NCI-H510A treated with DMSO at 0.1 percent for 48 hours (cell line): ENCODE measurements at regions not wholly inside any gene's neighbourhood (a gene's known extent, or its start where the extent isn't known, plus 50 kb on each side); places are given as distances from the start of the nearest gene placed in this dataset.

Experiments used
- DNase-seq: peaks from one replicate; lab custom pipeline; 2025; lab: John Stamatoyannopoulos, UW

DNA sequence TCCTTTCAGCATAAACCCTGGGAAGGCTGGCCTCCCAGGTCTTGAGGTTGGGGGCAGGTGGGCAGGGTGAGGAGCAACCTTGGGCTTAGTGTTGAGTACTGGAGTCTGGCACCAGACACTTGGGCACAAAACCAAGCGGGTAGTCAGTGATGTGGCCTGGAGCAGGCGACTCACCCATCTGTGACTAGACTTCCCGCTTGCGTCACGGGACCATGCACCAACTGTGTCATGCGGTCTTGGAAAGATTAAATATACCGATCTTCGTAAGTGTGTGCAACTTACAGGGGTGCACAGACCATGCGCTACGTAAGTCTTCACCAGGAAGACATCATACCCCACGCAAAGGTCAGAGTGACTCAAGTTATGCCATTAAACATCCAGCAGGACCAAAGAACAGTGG is 304.4 kb upstream of the IRX4 start:
- DNase-seq: no peak

DNA sequence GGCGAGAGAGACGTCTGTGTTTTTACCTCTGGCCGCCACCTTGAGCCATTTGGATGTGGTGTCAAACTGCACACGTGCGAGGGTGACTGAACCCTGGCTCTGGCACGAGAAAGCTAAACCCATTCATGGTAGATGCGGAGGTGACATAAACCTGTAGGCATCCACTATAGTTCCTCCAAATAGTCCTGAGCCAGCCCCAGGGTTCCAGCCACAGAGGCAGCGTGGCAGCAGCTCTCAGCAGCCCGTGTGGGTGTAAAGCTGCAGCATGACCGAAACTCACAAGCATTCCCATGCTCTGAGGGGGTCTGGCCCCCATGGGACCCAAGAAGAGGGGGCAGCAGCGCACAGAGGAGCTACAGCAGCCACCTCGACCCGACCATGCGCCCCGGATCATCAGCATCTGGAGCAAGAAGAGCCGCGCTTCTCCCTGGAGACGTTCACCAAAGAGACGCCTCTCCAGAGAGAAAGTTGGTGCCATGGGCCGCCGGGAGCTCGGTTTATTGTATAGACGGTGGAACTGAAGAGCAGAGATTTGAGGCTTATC is 303.8 kb upstream of the IRX4 start:
- DNase-seq: no peak

DNA sequence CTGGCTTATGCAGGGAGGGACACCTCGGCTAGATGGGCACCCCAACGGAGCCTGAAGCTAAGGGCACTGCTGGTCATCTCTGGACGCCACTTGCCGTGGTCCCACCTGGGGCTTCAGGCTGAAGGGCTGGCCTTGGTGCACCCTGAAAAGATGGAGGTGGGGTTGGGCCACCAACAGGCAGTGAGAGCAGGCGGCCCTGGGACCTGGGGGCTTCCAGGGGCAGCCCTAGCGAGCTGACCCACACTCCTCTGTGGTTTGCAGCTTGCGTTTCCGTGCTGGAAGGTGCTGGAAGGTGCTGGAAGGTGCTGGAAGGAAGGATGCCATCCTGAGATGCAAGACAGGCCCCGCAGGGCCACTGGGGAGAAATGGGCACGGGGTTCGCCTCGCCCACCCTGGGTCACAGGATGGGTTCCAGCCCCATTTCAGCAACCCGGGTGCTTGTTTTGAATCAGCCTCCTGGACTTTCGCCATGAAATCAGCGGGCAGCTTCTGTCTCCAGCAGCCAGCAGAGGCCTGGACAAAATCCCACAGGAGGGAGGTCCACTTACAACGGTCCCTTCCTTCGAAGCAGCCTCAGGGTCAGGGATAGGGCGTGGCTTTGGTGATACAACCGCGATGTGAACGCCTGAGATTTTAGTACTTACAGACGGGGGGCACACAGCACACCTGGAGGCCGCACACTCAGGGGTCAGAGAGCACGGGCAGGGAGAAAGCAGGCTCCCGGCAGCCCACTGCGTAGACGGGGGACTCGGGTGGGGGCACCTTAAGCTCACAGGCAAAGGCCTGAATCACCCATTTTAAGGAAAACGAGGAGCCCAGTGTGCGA is 303.1 kb upstream of the IRX4 start:
- no peak for DNase-seq

DNA sequence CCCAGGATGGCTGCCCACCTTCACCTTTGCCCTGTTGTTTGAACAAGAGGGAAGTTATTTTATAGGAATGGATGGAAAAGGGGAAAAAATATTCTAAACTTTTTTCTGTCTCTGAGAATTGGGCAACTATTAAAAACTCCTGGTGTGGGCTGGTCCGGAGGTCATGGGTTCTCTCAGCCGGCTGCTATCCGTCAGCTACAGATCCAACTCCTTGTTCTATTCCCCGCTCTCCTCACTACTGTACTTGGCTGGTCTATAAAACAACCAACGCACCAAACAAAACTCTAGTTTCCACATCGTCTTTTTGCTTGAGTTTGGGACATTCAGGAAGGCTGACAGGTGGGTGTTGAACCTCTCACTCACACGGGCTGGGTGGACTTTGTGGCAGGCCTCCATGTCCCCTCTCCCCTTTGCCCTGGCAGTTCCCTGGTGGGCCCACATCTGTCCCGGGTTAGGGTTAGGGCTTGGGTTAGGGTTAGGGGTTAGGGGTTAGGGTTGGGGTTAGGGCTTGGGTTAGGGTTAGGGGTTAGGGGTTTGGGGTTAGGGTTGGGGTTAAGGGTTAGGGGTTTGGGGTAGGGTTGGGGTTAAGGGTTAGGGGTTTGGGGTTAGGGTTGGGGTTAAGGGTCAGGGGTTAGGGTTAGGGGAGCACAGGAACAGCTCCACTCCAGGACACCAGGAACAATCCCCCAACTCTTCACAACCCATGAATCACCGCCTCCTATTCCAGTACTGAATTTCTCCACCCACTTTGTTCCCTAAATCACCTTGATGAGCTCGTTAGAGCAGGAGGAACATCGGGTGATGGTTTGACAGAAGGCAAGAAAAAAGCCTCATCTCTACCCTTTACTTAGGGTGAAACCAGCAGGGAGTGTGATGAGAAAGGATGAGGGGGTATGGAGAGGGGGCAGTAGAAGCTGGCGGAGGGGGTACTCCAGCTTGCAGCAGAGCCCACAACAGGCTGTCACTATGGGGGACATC is 302.1 kb upstream of the IRX4 start:
- DNase-seq: no peak

DNA sequence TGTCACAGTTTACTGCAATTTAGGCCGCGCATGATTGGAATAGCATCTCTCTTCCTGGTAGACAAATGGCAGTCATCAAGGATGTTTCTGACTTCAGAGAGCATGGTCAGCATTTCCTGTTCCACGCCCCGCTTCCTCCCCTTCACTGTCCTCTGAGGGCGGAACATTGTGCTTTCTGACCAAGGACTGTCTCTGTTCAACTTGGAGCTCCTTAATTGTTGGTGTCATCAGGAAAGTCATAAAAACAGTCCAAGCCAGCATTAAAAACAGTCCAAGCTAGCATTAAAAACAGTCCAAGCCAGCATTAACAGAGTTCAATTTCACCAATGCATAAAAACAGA is 301.3 kb upstream of the IRX4 start:
- DNase-seq: no peak

DNA sequence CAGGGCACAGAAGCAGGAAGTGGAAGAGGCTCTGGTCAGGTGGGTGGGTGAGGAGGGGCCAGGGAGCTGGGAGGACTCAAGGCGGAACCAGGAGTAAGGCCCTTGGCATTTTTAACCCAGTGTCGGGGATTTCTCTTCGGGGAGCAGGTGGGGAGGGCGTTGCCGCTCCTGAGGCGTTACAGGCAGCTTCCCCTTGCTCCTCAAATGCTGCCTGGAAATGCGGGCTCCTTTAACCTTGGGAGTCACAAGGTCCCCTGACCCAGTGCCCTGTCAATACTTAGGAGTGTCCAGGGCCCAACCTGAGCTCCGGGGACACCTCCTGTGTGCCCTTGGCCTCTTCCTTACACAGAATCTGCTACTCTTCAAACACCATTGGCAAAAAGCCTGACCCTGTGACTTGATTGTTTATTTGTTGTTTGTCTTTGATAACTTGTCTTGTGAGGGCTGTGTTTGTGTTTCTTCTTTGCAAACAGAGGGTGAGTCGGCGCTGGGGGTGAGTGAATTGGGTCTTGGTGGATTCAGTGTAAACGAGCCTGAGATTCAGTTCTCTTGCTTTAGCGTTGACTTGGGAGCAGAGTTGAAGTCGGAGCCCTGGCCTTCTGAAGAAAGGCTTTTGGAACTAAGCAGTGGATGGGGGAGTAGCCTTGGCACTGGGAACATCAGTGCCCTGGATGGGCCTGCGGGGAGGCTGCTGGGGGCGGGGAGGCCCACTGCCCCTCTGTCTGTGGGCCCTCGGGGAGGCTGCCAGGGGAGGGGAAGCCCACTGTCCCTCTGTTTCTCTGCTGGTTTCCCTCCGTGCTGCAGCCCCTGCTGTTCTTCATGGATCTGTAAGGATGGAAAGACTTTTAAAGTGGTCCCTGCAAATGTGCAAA is 300.7 kb upstream of the IRX4 start:
- DNase-seq: no peak

DNA sequence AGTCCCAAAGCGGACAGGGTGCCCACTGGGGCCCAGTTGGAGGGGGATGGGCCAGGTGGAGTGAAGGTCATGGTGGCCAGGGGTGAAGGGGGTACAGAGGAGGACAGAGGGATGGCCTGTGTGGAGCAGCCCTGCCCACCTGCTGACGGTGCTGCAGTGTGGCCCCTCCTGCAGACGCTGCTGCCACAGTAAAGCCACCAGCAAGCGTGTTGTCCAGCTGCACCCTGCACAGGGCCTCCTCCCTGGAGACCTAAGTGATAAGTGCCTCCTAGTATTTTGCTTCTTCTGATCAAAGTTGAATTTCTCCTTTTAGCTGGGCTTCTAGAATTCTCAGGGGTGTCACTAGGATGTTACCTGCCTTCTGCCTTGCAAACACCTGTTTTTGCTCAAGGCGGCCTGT is 299.3 kb upstream of the IRX4 start:
- no peak for DNase-seq

DNA sequence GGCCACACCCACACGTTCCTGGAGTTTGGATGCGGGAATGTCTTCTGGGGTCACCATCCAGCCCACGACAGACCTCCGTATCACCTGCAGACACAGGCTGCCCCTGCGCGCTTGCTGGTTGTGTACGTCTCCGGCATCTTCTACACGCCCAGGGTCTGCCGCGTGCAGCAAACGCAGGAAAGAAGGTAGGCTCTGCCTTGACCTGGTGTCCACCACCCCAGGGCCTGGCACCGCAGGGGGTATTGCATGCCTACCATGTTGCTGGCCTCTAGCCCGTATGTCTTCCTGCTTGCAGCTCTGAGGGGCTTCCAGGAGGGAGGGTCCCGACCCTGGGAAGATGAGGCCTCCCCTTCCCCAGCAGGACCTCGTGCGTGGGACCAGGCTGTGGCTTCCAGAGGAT is 298.8 kb upstream of the IRX4 start:
- no peak for DNase-seq

DNA sequence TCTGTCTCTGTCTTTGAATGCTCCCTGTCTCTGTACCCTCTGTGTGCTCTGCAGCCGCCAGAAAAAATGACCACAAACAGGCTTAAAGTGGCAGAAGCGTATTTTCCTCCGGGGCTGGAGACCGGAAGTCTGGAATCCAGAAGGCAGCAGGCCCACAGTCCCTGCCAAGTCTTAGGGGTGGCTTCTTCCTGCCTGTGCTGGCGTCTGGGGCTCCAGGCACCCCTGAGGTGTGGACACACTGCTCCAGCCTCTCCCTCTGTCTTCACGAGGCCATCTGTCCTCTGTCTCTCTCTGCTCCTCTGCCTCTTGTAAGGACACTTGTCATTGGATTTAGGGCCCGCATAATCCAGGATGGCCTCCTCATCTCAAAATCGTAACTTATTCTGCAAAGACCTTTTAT is 298.4 kb upstream of the IRX4 start:
- DNase-seq: no peak

DNA sequence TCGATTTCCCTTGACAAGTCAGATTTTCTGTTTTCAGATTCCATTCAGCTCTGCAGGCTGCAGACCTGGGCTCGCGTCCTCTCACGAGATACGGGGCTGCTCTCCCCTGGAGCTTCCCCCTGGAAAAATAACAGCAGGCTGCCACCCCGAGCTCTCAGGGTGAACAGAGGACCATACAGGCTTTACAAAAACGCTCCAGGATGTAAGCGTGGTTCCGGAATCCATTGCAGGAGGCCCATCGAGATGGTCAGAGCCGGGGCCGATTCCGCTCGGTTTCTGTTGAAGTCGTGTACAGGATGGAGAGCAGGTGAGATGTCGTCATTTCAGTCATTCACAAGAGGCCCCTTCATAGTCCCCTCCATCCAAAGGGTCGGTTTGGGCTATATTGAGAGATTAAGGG is 297.7 kb upstream of the IRX4 start:
- DNase-seq: no peak

DNA sequence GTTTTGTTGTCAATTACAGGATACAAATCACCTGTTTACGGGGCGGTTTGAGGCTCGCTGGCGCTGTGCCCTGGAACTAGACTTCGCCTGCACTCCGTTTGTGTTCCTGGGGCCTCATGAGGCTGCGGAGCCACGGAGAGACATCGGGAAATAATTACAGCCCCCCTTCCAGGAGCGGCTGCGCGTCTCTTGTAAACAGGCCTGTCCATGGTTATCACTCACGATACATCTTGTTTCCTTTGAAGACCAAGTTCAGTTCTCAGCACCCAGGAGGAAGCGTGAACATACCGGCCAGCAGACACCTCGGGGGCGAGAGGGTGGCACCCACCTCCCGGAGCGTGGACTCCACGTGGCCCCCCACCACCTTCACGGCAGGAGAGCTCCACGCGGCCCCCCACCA is 297.1 kb upstream of the IRX4 start:
- no peak for DNase-seq

DNA sequence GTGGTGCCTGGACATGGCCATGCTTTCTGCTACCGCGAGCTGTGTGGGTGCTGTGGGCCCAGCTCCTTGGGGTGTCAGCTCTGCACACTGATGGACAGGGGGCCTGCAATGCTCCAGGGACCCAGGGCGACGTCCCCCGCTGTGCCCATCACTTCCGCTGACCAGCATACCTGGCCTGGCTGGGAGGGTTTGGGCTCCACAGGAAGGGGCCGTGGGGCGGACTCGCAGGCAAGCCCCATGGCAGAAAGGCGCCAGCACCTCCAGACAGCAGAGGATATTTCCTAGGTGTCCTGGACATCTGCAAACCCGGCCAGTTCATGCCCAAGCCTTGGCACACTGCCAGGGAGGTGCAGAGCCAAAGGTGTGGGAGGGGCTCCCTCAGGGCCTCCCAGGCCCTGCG is 295.8 kb upstream of the IRX4 start:
- DNase-seq: no peak

DNA sequence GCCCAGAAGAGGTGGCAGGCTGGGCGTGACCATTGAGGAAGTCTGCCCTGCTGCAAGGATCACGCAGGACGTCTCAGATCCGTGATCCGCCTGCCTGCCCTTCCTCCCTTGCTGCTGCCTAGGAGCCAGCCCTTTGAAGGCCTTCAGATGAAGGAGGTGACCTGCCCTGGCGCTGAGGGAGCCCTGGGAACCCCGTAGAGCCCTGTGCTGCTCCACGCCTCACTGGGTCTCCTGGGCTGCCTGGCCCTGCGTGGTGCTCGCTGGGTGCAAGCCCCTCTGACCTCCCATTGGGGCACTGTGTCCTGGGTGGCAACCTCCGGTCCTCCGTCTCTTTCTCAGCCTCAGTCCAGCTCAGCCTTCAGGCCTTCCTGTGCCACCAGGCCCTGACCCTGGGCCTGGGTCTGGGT is 295.3 kb upstream of the IRX4 start:
- no peak for DNase-seq

DNA sequence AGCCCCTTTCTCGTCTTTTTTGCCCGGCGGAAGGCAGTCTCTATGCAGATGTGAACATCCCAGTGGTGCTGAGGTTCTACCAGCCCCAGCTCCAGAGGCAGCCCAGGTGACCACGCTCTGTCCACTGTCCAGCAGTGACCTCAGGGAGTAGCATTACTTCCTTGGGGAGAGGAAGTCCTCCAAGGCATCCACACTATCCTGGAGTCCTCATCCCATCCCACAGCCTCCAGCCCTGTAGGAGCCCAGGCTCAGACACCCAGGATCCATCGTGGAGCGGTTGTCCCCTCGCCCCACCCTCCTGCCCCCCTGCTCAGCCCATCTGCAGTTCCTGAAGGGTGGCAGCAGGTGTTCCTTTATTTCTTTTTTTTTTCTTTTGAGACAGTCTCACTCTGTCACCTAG is 294.5 kb upstream of the IRX4 start:
- DNase-seq: no peak

DNA sequence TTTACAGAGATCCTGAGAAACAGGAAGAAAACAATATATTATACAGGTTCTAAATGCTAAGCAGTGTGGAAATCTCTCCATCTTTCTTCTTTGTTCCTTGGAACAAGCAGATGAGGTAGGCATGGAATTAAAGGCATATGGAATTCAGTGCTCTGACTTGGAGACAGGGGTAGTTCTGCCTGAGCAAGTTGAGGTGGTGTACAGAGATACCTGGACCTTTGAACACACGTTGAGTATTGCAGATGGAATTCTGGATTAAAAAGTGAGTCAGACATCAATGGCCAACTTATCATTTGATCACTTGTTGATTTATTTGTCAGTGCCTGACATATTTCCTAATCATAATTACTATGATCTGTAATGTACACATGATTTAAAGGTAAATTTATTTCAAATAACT is 293.9 kb upstream of the IRX4 start:
- DNase-seq: no peak

DNA sequence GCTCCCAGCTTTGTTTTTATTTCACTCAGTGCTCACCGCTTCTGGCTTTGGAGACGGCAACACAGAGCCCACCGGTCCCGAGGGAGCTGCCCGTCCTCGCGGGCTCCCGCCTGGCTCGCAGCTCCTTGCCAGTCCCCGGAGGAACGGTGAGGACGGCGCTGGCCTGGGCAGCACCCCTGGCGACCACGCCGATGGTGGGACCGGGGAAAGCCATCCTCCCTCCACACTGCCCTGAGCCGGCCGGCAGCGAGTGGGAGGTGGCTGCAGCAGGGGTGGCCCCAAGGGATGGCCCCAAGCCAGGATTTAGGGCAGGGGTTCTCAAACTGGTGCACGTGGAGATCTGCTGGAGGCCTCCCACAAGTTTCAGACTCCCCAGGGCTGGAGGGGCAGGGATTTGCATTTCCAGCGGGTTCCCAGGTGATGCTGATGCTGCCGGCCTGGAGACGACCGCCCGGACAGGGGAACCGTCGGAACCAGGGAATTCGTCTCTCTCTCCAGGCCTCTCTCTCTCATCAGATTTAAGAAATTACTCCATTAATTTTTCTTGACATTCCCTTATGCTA is 293.2 kb upstream of the IRX4 start:
- DNase-seq: no peak

DNA sequence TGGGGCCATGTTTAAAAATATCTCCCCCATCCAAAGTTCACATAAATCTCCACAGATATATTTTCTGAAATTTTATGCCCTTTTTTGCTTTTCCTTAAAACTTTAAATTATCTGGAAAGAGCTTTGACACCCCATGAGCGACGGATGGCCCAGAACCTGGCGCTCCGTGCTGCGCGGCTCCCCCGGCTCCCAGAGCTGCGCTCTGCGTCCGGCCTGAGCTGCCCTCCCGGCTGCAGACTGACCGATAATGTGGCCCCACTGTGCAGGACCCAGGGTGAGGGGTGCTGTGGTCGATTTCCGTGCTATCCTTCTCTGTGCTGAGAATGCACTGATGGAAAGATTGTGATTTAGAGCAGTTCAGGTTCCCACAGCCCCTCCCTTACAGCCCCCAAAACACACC is 292.3 kb upstream of the IRX4 start:
- DNase-seq: no peak

DNA sequence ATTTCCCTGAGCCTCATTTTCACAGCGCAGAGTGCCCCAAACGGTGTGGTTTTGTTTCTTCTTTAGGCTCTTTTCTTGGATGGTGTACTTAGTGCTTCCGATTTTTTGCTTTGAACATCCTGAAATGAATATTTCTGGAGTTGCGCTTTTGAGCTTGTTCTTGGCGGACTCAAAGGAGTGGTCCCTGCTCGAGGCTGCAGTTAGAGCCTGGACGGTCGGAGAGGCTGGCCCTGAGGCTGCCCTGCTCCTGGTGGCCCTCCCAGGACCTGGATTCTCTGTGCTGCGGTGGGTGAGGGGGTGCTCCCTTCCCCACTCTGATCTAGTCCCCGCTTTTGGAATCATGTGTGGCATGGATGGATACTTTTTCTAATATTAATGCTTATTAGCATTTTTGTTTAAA is 291.8 kb upstream of the IRX4 start:
- DNase-seq: no peak

DNA sequence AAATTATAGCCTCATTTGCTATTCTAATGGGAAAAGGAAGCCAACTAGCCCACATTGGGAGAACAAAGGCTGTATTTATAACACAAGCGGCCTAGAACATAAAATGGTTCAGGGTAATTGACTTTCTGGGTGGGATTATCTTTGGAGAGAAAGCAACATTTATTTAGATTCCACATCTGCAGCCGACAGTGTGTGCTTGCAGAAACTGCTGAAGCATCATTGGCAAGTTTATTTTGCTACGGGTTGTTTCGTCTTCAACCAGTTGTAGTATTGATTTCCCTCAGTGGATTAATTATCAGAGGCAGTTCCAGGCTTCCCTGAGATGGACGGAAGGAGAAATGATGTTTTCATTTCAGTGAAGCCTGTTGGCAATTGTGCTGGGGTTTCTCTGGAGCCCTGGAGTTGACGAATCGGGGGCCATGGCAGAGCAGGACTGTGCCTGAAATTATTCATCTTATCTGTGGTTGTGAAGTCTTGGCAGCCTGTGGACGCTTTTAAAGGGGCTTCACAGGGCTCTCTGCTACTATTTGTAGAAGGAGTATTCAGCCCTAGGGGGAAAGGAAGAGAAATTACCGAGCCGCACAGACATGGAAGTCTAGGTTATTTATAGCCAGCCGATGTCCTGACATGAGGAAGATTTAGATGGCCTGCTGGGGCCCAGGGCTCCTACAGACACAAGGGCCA is 290.6 kb upstream of the IRX4 start:
- no peak for DNase-seq

DNA sequence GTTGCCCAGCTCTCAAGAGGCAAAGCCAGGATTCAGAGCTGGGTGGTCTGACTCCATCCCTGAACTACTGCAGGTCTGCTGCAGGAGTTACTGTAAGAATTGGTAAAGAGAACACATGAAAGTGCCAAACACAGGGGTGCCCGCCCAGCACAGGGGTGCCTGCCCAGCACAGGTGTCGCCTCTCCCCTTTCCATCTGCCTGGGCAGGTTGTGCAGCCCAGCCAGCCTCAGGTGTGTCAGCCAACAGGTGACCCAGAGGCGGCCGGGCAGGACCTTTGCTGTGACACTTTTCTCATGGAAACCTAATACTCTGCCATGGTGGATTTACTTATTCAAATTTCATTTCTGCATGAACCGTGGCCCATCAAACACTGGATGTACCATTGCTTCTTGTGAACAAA is 289.7 kb upstream of the IRX4 start:
- no peak for DNase-seq

DNA sequence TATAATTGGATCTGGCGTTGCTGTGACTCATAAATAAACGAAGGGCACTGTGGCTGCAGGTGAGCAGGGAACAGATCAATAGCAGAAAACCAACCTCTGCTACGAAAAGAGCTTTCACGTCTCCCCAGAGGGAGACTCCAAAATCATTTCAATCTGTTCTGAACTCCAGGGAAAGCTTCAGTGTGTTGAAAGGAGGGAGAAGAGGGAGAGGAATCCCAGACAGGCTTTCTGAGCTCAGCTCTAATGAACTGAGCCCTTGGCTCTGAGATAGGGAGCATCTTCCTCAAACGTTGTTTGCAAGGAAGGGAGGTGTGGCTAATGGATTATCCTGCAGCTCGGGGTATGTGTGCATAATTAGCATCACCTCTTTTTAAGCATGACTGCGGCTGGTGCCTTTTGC is 288.0 kb upstream of the IRX4 start:
- no peak for DNase-seq
